Aorta (tissue), 5 donors: ENCODE measurements at regions not wholly inside any gene's neighbourhood (a gene's known extent, or its start where the extent isn't known, plus 50 kb on each side); places are given as distances from the start of the nearest gene placed in this dataset.
"Not testable (repeated sequence)": the region's sequence is repeated elsewhere in the genome, so short reads cannot be mapped to it uniquely, and the experiment has no call there.

ENCODE experiments used
- ATAC-seq: fragments of 200-7000 bp; cut with Tn5 transposase; one replicate; pipeline ENCODE4 v1.9.1; 2022; ENCODE audit warnings: moderate library complexity; ENCODE audit not compliant: low FRiP score
- DNase-seq, 2 donors: peaks; one replicate each; pipeline ENCODE4 v3.0.0-alpha.2; 2020
- H3K27ac ChIP-seq, 2 donors: one replicate each; pipeline ENCODE4 v1.5.1; 2013; ENCODE audit warnings: low read length in 2 of 2, mild to moderate bottlenecking in 2 of 2, moderate library complexity in 2 of 2, control low read depth in 1 of 2, inconsistent platforms in 1 of 2, low read depth in 1 of 2
- H3K27me3 ChIP-seq, 2 donors: one replicate each; pipeline ENCODE4 v1.6.1; 2013; ENCODE audit warnings: control low read depth in 1 of 2, low read length in 1 of 2, mild to moderate bottlenecking in 1 of 2, moderate library complexity in 1 of 2; ENCODE audit not compliant: insufficient read depth in 2 of 2, control insufficient read depth in 1 of 2
- H3K36me3 ChIP-seq, 2 donors: one replicate each; pipeline ENCODE4 v1.6.1; 2013; ENCODE audit warnings: control low read depth in 1 of 2, low read length in 1 of 2, mild to moderate bottlenecking in 1 of 2; ENCODE audit not compliant: insufficient read depth in 2 of 2, control insufficient read depth in 1 of 2
- H3K4me1 ChIP-seq, 2 donors: one replicate each; pipeline ENCODE4 v1.6.1; 2013; ENCODE audit warnings: low read length in 2 of 2, control low read depth in 1 of 2, mild to moderate bottlenecking in 1 of 2, moderate library complexity in 1 of 2; ENCODE audit not compliant: insufficient read depth in 2 of 2, control insufficient read depth in 1 of 2
- H3K4me3 ChIP-seq, 2 donors: one replicate each; pipeline ENCODE4 v1.5.1; 2013; ENCODE audit warnings: low read length in 2 of 2, control low read depth in 1 of 2, mild to moderate bottlenecking in 1 of 2
- H3K9me3 ChIP-seq: one replicate; pipeline ENCODE4 v1.6.1; 2013; ENCODE audit warnings: mild to moderate bottlenecking, low read length; ENCODE audit not compliant: control insufficient read depth
- WGBS, 2 donors: extraction: QIAGEN DNeasy Blood & Tissue Kit; methylation state at CpG; one replicate each; pipeline ENCODE4 v1.1.7; 2013; 5-methylcytosine and 5-hydroxymethylcytosine counted together
- intact Hi-C, 2 donors: fragments of 100-400 bp; cut with DNase I; formaldehyde crosslinking; loops; one replicate each; pipeline versions ENCODE4 v1.14.2 to v1.15.0; 2022
- donor health status: healthy with polysubstance abuse.
- donor health status: Bipolar disorder and iron deficiency.
- donor health status: DM: no; HTN: no; CAD: no.
- donor health status: DM: no; HTN: no; CAD: no.
- donor health status: DM: yes; HTN: yes; CAD: no.

GRCh38 chr4:66794390-66795034 is 750.8 kb downstream of the CENPC start:
- H3K27me3 ChIP-seq, result no peaks in the 10 kb centered on the region
- no peak for DNase-seq
- no peaks in the 10 kb centered on the region for H3K9me3 ChIP-seq
- no peaks in the 10 kb centered on the region for H3K36me3 ChIP-seq
- H3K27ac ChIP-seq, result no peak overlapping the region
- no peak for ATAC-seq
- intact Hi-C loops, result no loop called here
- no peaks in the 10 kb centered on the region for H3K4me1 ChIP-seq
- no peak overlapping the region for H3K4me3 ChIP-seq
- WGBS, 2 donors, result 25 to 43% methylated on average over 3 of the region's 3 CpGs

- H3K27me3 ChIP-seq, result no peaks in the 10 kb centered on the region
Observed at GRCh38 chr4:66791686-66792085, 753.6 kb downstream of the CENPC start.

DNA sequence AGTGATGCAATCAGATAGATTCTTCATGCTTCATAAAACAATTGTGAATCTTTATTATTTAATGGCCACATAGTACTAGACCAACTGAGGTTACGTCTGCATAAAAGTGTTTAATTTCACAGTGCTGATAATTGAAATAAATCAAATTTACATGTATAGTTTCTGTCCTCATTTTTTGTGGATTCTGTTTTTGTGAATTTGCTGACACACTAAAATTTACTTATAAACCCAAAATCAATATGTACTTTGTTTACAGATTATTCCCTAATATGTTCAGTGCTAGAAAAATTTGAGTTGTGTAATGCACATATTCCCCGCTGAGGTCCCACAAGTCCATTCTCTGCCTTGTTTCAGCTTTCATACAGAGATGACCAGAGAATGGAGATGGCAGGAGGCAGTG is 759.8 kb downstream of the CENPC start:
- DNase-seq, result no peak
- ATAC-seq, result no peak
- no peak overlapping the region for H3K4me3 ChIP-seq
- no peaks in the 10 kb centered on the region for H3K4me1 ChIP-seq
- no peaks in the 10 kb centered on the region for H3K36me3 ChIP-seq
- H3K27me3 ChIP-seq, result no peaks in the 10 kb centered on the region
- intact Hi-C loops, result no loop called here
- 90 to 96% methylated on average over 2 of the region's 2 CpGs for WGBS, 2 donors
- H3K27ac ChIP-seq, result no peak overlapping the region
- no peaks in the 10 kb centered on the region for H3K9me3 ChIP-seq

More at GRCh38 chr4:66791686-66792085, 753.6 kb downstream of the CENPC start:
- DNase-seq, result no peak
- intact Hi-C loops, result no loop called here
- Histone ChIP-seq H3K27ac (no peak overlapping the region), H3K36me3 (no peaks in the 10 kb centered on the region), H3K4me1 (no peaks in the 10 kb centered on the region), H3K4me3 (no peak overlapping the region), H3K9me3 (no peaks in the 10 kb centered on the region)
- no peak for ATAC-seq
- 71 to 84% methylated on average over 2 of the region's 2 CpGs for WGBS, 2 donors

DNA sequence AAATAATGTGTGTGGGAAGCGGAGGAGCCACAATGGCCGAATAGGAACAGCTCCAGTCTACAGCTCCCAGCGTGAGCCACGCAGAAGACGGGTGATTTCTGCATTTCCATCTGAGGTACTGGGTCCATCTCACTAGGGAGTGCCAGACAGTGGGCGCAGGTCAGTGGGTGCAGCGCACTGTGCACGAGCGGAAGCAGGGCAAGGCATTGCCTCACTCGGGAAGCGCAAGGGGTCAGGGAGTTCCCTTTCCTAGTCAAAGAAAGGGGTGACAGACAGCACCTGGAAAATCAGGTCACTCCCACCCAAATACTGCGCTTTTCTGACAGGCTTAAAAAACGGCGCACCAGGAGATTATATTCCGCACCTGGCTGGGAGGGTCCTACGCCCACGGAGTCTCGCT is 762.6 kb downstream of the CENPC start:
- H3K4me1 ChIP-seq, intact Hi-C loops, H3K4me3 ChIP-seq, ATAC-seq, H3K27ac ChIP-seq, H3K9me3 ChIP-seq, H3K27me3 ChIP-seq, H3K36me3 ChIP-seq, DNase-seq: not testable (repeated sequence)
- 93 to 94% methylated on average over 16 to 18 of the region's 18 CpGs for WGBS, 2 donors

DNA sequence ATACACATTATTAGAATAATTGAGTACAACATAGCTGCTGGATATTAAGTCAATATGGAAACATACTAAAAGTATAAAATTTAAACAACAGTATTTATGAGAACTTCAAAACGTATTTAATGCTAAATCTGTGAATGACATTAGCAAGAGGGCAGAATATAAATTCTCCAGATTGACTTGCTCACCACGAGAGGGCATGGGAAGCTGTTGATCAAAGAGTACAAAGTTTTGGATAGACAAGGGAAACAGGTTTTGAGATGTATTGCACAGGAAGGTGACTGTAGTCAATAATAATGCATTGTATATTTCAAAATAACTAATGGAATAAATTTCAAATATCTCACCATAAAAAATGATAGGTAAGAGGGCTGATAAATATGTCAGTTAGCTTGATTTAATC is 768.2 kb downstream of the CENPC start:
- Histone ChIP-seq H3K9me3 (no peaks in the 10 kb centered on the region), H3K4me1 (no peaks in the 10 kb centered on the region), H3K27ac (no peak overlapping the region), H3K27me3 (no peaks in the 10 kb centered on the region), H3K36me3 (no peaks in the 10 kb centered on the region), H3K4me3 (no peak overlapping the region)
- no peak for DNase-seq
- intact Hi-C loops, result no loop called here
- no peak for ATAC-seq
- WGBS, 2 donors, result 23 to 24% methylated on average over 2 of the region's 2 CpGs

GRCh38 chr4:66769441-66769840 is 775.9 kb downstream of the CENPC start:
- Histone ChIP-seq H3K36me3 (no peaks in the 10 kb centered on the region), H3K4me1 (no peaks in the 10 kb centered on the region), H3K27ac (no peak overlapping the region), H3K4me3 (no peak overlapping the region), H3K27me3 (no peaks in the 10 kb centered on the region), H3K9me3 (no peaks in the 10 kb centered on the region)
- intact Hi-C loops, result no loop called here
- ATAC-seq (no peak), DNase-seq (no peak)
- 28 to 31% methylated on average over 4 of the region's 4 CpGs for WGBS, 2 donors

DNA sequence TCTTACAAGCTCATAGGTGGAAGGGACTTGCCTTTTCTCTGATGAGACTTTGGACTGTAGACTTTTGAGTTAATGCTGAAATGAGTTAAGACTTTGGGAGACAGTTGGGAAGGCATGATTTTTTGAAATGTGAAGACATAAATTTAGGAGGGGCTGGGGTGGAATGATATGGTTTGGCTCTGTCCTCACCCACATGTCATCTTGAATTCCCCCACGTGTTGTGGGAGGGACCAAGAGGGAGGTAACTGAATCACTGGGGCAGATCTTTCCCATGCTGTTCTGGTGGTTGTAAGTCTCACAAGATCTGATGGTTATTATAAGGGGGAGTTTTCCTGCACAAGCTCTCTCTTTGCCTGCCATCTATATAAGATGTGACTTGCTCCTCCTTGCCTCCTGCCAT is 777.9 kb downstream of the CENPC start:
- no peaks in the 10 kb centered on the region for H3K9me3 ChIP-seq
- intact Hi-C loops, result no loop called here
- no peak for ATAC-seq
- H3K4me3 ChIP-seq, result no peak overlapping the region
- no peaks in the 10 kb centered on the region for H3K36me3 ChIP-seq
- no peak for DNase-seq
- no peak overlapping the region for H3K27ac ChIP-seq
- no peaks in the 10 kb centered on the region for H3K4me1 ChIP-seq
- WGBS, 2 donors, result 57 to 70% methylated on average over 1 of the region's 1 CpG
- no peaks in the 10 kb centered on the region for H3K27me3 ChIP-seq

DNA sequence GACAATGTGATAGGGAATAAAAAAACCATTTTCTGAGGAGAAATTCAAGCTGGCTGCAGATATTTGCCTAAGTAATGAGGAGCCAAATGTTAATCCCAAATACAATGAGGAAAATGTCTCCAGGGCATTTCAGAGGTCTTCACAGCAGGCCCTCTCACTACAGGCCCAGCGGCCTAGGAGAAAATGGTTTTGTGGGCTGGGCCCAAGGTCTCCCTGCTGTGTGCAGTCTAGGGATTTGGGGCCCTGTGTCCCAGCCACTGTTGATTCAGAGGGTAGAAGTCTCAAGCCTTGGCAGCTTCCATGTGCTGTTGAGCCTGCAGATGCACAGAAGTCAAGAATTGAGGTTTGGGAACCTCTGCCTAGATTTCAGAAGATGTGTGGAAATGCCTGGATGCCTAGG is 778.7 kb downstream of the CENPC start:
- no peak for DNase-seq
- intact Hi-C loops, result no loop called here
- ATAC-seq, result no peak

DNA sequence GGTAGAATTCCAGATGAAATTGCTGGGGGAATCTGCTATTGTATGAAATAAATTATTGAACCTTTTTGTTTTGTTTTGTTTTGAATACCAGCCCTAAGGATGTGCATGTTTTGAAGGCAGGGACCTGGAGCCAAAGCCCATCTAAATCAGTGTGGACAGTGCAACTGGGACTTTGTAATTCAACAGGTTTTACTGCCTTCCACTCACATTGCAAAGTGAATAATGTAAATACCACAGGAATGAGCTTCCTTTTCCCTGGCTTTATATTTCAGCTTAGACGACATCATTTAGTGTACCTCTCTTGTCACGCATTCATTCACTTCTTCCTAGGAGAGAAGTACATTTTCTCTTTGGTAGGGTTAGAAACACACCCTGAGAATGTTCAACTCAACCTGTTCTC is 795.0 kb downstream of the CENPC start:
- WGBS, 2 donors, result 12 to 24% methylated on average over 2 of the region's 2 CpGs
- intact Hi-C loops, result no loop called here
- H3K36me3 ChIP-seq, result no peaks in the 10 kb centered on the region
- H3K27me3 ChIP-seq, result no peaks in the 10 kb centered on the region
- no peaks in the 10 kb centered on the region for H3K9me3 ChIP-seq
- no peak overlapping the region for H3K27ac ChIP-seq
- ATAC-seq, result no peak
- DNase-seq, result no peak
- H3K4me1 ChIP-seq, result no peaks in the 10 kb centered on the region
- H3K4me3 ChIP-seq, result no peak overlapping the region

More for the DNA sequence above, 778.7 kb downstream of the CENPC start:
- 74 to 83% methylated on average over 1 of the region's 1 CpG for WGBS, 2 donors
- H3K27me3 ChIP-seq, result no peaks in the 10 kb centered on the region
- H3K27ac ChIP-seq, result no peak overlapping the region
- no peaks in the 10 kb centered on the region for H3K4me1 ChIP-seq
- H3K9me3 ChIP-seq, result no peaks in the 10 kb centered on the region
- H3K4me3 ChIP-seq, result no peak overlapping the region
- H3K36me3 ChIP-seq, result no peaks in the 10 kb centered on the region
